ENCODE measurements at regions not wholly inside any gene's neighbourhood (a gene's known extent, or its start where the extent isn't known, plus 50 kb on each side); places are given as distances from the start of the nearest gene placed in this dataset.
"Not testable (repeated sequence)": the region's sequence is repeated elsewhere in the genome, so short reads cannot be mapped to it uniquely, and the experiment has no call there.

GRCh38 chr20:22949331-22950109 lies 85.6 kb upstream of the SSTR4 start:
- no peak for DNase-seq
- no peaks in the 10 kb centered on the region for H3K9me3 ChIP-seq (ENCODE audit: control insufficient read depth, low read length)
- WGBS, 2 donors = 79 to 86% methylated on average over 5 of the region's 5 CpGs
- no peak overlapping the region for H3K27ac ChIP-seq (ENCODE audit: low read depth in 1 of 2, low read length in 2 of 2)
- no peaks in the 10 kb centered on the region for H3K4me1 ChIP-seq (ENCODE audit: control insufficient read depth in 1 of 2, insufficient read depth in 2 of 2, low read length in 2 of 2)
- no peaks in the 10 kb centered on the region for H3K36me3 ChIP-seq (ENCODE audit: control insufficient read depth in 1 of 2, insufficient read depth in 2 of 2, low read length in 1 of 2)
- ATAC-seq (ENCODE audit: low FRiP score) = no peak
- H3K4me3 ChIP-seq (ENCODE audit: low read length in 2 of 2) = no peak overlapping the region
- no peaks in the 10 kb centered on the region for H3K27me3 ChIP-seq (ENCODE audit: control insufficient read depth in 1 of 2, insufficient read depth in 2 of 2, low read length in 1 of 2)
- intact Hi-C loops (cut with DNase I) = no loop called here

GRCh38 chr20:22951966-22952365 lies 83.1 kb upstream of the SSTR4 start:
- Histone ChIP-seq H3K27ac (ENCODE audit: low read depth in 1 of 2, low read length in 2 of 2) (no peak overlapping the region), H3K4me3 (ENCODE audit: low read length in 2 of 2) (no peak overlapping the region), H3K36me3 (ENCODE audit: control insufficient read depth in 1 of 2, insufficient read depth in 2 of 2, low read length in 1 of 2) (no peaks in the 10 kb centered on the region), H3K27me3 (ENCODE audit: control insufficient read depth in 1 of 2, insufficient read depth in 2 of 2, low read length in 1 of 2) (no peaks in the 10 kb centered on the region), H3K9me3 (ENCODE audit: control insufficient read depth, low read length) (no peaks in the 10 kb centered on the region), H3K4me1 (ENCODE audit: control insufficient read depth in 1 of 2, insufficient read depth in 2 of 2, low read length in 2 of 2) (no peaks in the 10 kb centered on the region)
- 96 to 97% methylated on average over 1 of the region's 1 CpG for WGBS, 2 donors
- intact Hi-C loops (cut with DNase I) = no loop called here
- ATAC-seq (ENCODE audit: low FRiP score) (no peak), DNase-seq (no peak)

GRCh38 chr20:22954661-22955060 lies 80.5 kb upstream of the SSTR4 start:
- H3K4me3 ChIP-seq (ENCODE audit: low read length in 2 of 2) = no peak overlapping the region
- ATAC-seq (ENCODE audit: low FRiP score) (no peak), DNase-seq (no peak)
- intact Hi-C loops (cut with DNase I) = no loop called here
- H3K36me3 ChIP-seq (ENCODE audit: control insufficient read depth in 1 of 2, insufficient read depth in 2 of 2, low read length in 1 of 2) = no peaks in the 10 kb centered on the region
- H3K27me3 ChIP-seq (ENCODE audit: control insufficient read depth in 1 of 2, insufficient read depth in 2 of 2, low read length in 1 of 2) = no peaks in the 10 kb centered on the region
- no peak overlapping the region for H3K27ac ChIP-seq (ENCODE audit: low read depth in 1 of 2, low read length in 2 of 2)
- H3K9me3 ChIP-seq (ENCODE audit: control insufficient read depth, low read length) = no peaks in the 10 kb centered on the region
- WGBS, 2 donors = 89 to 90% methylated on average over 3 of the region's 3 CpGs
- no peaks in the 10 kb centered on the region for H3K4me1 ChIP-seq (ENCODE audit: control insufficient read depth in 1 of 2, insufficient read depth in 2 of 2, low read length in 2 of 2)

- no peak for DNase-seq
- no peak for ATAC-seq (ENCODE audit: low FRiP score)
- no peaks in the 10 kb centered on the region for H3K36me3 ChIP-seq (ENCODE audit: control insufficient read depth in 1 of 2, insufficient read depth in 2 of 2, low read length in 1 of 2)
- intact Hi-C loops (cut with DNase I) = no loop called here
- peaks cover 5% of the 10 kb centered on the region for H3K9me3 ChIP-seq (ENCODE audit: control insufficient read depth, low read length)
- H3K4me1 ChIP-seq (ENCODE audit: control insufficient read depth in 1 of 2, insufficient read depth in 2 of 2, low read length in 2 of 2) = no peaks in the 10 kb centered on the region
- H3K4me3 ChIP-seq (ENCODE audit: low read length in 2 of 2) = no peak overlapping the region
- no peaks in the 10 kb centered on the region for H3K27me3 ChIP-seq (ENCODE audit: control insufficient read depth in 1 of 2, insufficient read depth in 2 of 2, low read length in 1 of 2)
- 82 to 84% methylated on average over 6 of the region's 6 CpGs for WGBS, 2 donors
- no peak overlapping the region for H3K27ac ChIP-seq (ENCODE audit: low read depth in 1 of 2, low read length in 2 of 2)
These were observed 76.7 kb upstream of the SSTR4 start for GRCh38 chr20:22958390-22958789.

GRCh38 chr20:22962567-22963439 lies 72.3 kb upstream of the SSTR4 start:
- 63 to 67% methylated on average over 3 of the region's 3 CpGs for WGBS, 2 donors

GRCh38 chr20:22963581-22963980 lies 71.5 kb upstream of the SSTR4 start:
- no peak for ATAC-seq (ENCODE audit: low FRiP score)
- 72 to 78% methylated on average over 3 of the region's 3 CpGs for WGBS, 2 donors
- H3K27ac ChIP-seq (ENCODE audit: low read depth in 1 of 2, low read length in 2 of 2) = no peak overlapping the region
- H3K4me1 ChIP-seq (ENCODE audit: control insufficient read depth in 1 of 2, insufficient read depth in 2 of 2, low read length in 2 of 2) = no peaks in the 10 kb centered on the region
- DNase-seq = no peak
- no peak overlapping the region for H3K4me3 ChIP-seq (ENCODE audit: low read length in 2 of 2)
- no peaks in the 10 kb centered on the region for H3K36me3 ChIP-seq (ENCODE audit: control insufficient read depth in 1 of 2, insufficient read depth in 2 of 2, low read length in 1 of 2)
- intact Hi-C loops (cut with DNase I) = no loop called here
- H3K9me3 ChIP-seq (ENCODE audit: control insufficient read depth, low read length) = peaks cover 5% of the 10 kb centered on the region
- no peaks in the 10 kb centered on the region for H3K27me3 ChIP-seq (ENCODE audit: control insufficient read depth in 1 of 2, insufficient read depth in 2 of 2, low read length in 1 of 2)

More at GRCh38 chr20:22962567-22963439, 72.3 kb upstream of the SSTR4 start:
- intact Hi-C loops (cut with DNase I) = no loop called here
- no peak for ATAC-seq (ENCODE audit: low FRiP score)
- Histone ChIP-seq H3K4me1 (ENCODE audit: control insufficient read depth in 1 of 2, insufficient read depth in 2 of 2, low read length in 2 of 2) (no peaks in the 10 kb centered on the region), H3K4me3 (ENCODE audit: low read length in 2 of 2) (no peak overlapping the region), H3K36me3 (ENCODE audit: control insufficient read depth in 1 of 2, insufficient read depth in 2 of 2, low read length in 1 of 2) (no peaks in the 10 kb centered on the region), H3K27ac (ENCODE audit: low read depth in 1 of 2, low read length in 2 of 2) (no peak overlapping the region), H3K27me3 (ENCODE audit: control insufficient read depth in 1 of 2, insufficient read depth in 2 of 2, low read length in 1 of 2) (no peaks in the 10 kb centered on the region), H3K9me3 (ENCODE audit: control insufficient read depth, low read length) (peaks cover 5% of the 10 kb centered on the region)
- no peak for DNase-seq

- no peak overlapping the region for H3K27ac ChIP-seq (ENCODE audit: low read depth in 1 of 2, low read length in 2 of 2)
These were observed 68.2 kb upstream of the SSTR4 start for GRCh38 chr20:22966787-22967464.

GRCh38 chr20:22967706-22968105 lies 67.4 kb upstream of the SSTR4 start:
- DNase-seq; H3K9me3 ChIP-seq (ENCODE audit: control insufficient read depth, low read length); ATAC-seq (ENCODE audit: low FRiP score); H3K27me3 ChIP-seq (ENCODE audit: control insufficient read depth in 1 of 2, insufficient read depth in 2 of 2, low read length in 1 of 2); H3K4me1 ChIP-seq (ENCODE audit: control insufficient read depth in 1 of 2, insufficient read depth in 2 of 2, low read length in 2 of 2); H3K27ac ChIP-seq (ENCODE audit: low read depth in 1 of 2, low read length in 2 of 2); H3K4me3 ChIP-seq (ENCODE audit: low read length in 2 of 2); H3K36me3 ChIP-seq (ENCODE audit: control insufficient read depth in 1 of 2, insufficient read depth in 2 of 2, low read length in 1 of 2); intact Hi-C loops (cut with DNase I): not testable (repeated sequence)
- whole genome bisulfite sequencing, 2 donors = 71 to 77% methylated on average over 2 of the region's 2 CpGs

More at GRCh38 chr20:22966787-22967464, 68.2 kb upstream of the SSTR4 start:
- peaks cover 2% of the 10 kb centered on the region for H3K9me3 ChIP-seq (ENCODE audit: control insufficient read depth, low read length)
- intact Hi-C loops (cut with DNase I) = no loop called here
- no peak overlapping the region for H3K4me3 ChIP-seq (ENCODE audit: low read length in 2 of 2)
- H3K36me3 ChIP-seq (ENCODE audit: control insufficient read depth in 1 of 2, insufficient read depth in 2 of 2, low read length in 1 of 2) = no peaks in the 10 kb centered on the region
- ATAC-seq (ENCODE audit: low FRiP score) (no peak), DNase-seq (no peak)
- H3K27me3 ChIP-seq (ENCODE audit: control insufficient read depth in 1 of 2, insufficient read depth in 2 of 2, low read length in 1 of 2) = no peaks in the 10 kb centered on the region
- no peaks in the 10 kb centered on the region for H3K4me1 ChIP-seq (ENCODE audit: control insufficient read depth in 1 of 2, insufficient read depth in 2 of 2, low read length in 2 of 2)
- WGBS, 2 donors = 72 to 84% methylated on average over 4 of the region's 4 CpGs
